ENCODE measurements at regions not wholly inside any gene's neighbourhood (a gene's known extent, or its start where the extent isn't known, plus 50 kb on each side); places are given as distances from the start of the nearest gene placed in this dataset.

DNA sequence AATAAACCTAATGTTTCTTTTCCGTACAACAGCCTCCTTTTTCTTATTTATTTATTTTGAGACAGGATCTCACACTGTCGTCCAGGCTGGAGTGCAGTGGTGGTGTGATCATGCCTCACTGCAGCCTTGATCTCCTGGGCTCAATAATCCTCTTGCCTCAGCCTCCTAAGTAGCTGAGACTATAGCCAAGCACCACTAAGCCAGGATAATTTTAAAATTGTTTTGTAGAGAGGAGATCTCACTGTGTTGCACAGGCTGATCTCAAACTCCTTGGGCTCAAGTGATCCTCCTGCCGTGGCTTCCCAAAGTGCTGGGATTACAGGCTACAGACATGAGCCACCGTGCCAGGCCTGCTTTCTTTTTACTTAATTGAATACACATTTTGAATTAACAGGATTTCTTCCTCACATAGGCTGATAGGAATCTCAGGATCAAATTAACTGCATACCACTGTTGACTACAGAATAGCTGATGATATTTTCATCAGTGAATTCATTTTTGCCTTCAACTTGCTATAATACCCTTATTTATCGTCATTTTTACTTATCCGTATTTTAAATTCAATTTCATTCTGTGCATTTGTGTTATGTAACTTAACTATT, 2010.5 kb downstream of the NCAM2 start:
- no peak for TF ChIP-seq POLR2A (IDR thresholded peaks at IDR 0.05; ENCODE audit: low read length)
- no peak for TF ChIP-seq GATA1 (IDR thresholded peaks at IDR 0.05; ENCODE audit: low read depth, low read length)
